NCI-H2029 (cell line): ENCODE measurements at regions not wholly inside any gene's neighbourhood (a gene's known extent, or its start where the extent isn't known, plus 50 kb on each side); places are given as distances from the start of the nearest gene placed in this dataset.
"Not testable (repeated sequence)": the region's sequence is repeated elsewhere in the genome, so short reads cannot be mapped to it uniquely, and the experiment has no call there.

Experiments
- DNase-seq: peaks from one replicate; lab custom pipeline; 2025; lab: John Stamatoyannopoulos, UW

GRCh38 chr2:118613737-118614136 is 233.7 kb downstream of the EN1 start:
- DNase-seq = no peak

- no peak for DNase-seq
Measured at GRCh38 chr2:118611691-118612090, 235.8 kb downstream of the EN1 start.

- no peak for DNase-seq
Measured at GRCh38 chr2:118609138-118609537, 238.3 kb downstream of the EN1 start.

GRCh38 chr2:118607641-118608040 is 239.8 kb downstream of the EN1 start:
- no peak for DNase-seq

GRCh38 chr2:118604811-118605210 is 242.6 kb downstream of the EN1 start:
- no peak for DNase-seq

- DNase-seq = no peak
Measured at GRCh38 chr2:118604371-118604770, 243.1 kb downstream of the EN1 start.

- DNase-seq = no peak
Measured at GRCh38 chr2:118599141-118599540, 248.3 kb downstream of the EN1 start.

GRCh38 chr2:118596620-118597019 is 250.8 kb downstream of the EN1 start:
- DNase-seq = no peak

- DNase-seq = no peak
Measured at GRCh38 chr2:118593257-118593656, 254.2 kb downstream of the EN1 start.

GRCh38 chr2:118591223-118591622 is 256.2 kb downstream of the EN1 start:
- DNase-seq = no peak

GRCh38 chr2:118589721-118590120 is 257.7 kb downstream of the EN1 start:
- DNase-seq = no peak

GRCh38 chr2:118588850-118589249 is 258.6 kb downstream of the EN1 start:
- no peak for DNase-seq

- no peak for DNase-seq
Measured at GRCh38 chr2:118586312-118586711, 261.1 kb downstream of the EN1 start.

GRCh38 chr2:118584877-118585276 is 262.6 kb downstream of the EN1 start:
- no peak for DNase-seq

GRCh38 chr2:118584062-118584749 is 263.2 kb downstream of the EN1 start:
- no peak for DNase-seq

- no peak for DNase-seq
Measured at GRCh38 chr2:118582058-118582457, 265.4 kb downstream of the EN1 start.

GRCh38 chr2:118580651-118581050 is 266.8 kb downstream of the EN1 start:
- DNase-seq = no peak

- no peak for DNase-seq
Measured at GRCh38 chr2:118580107-118580506, 267.3 kb downstream of the EN1 start.

GRCh38 chr2:118577202-118577601 is 270.2 kb downstream of the EN1 start:
- DNase-seq = no peak

GRCh38 chr2:118576109-118576855 is 271.2 kb downstream of the EN1 start:
- no peak for DNase-seq

GRCh38 chr2:118572380-118572779 is 275.1 kb downstream of the EN1 start:
- not testable (repeated sequence) for DNase-seq

GRCh38 chr2:118569876-118570535 is 277.4 kb downstream of the EN1 start:
- no peak for DNase-seq

GRCh38 chr2:118568700-118569099 is 278.7 kb downstream of the EN1 start:
- DNase-seq = no peak
